HEK293T (cell line): ENCODE measurements at regions not wholly inside any gene's neighbourhood (a gene's known extent, or its start where the extent isn't known, plus 50 kb on each side); places are given as distances from the start of the nearest gene placed in this dataset.

Source experiments
- ARNT ChIP-seq: fragments of 450-650 bp; IDR thresholded peaks from 2 replicates; pipeline ENCODE4 v1.6.1; 2017; ENCODE audit warnings: mild to moderate bottlenecking
- ELF4 ChIP-seq: fragments of 450-650 bp; IDR thresholded peaks from 2 replicates; pipeline ENCODE4 v1.6.1; 2017; ENCODE audit warnings: antibody characterized with exemption
- FOXM1 ChIP-seq: fragments of 450-650 bp; IDR thresholded peaks from 2 replicates; pipeline ENCODE4 v1.6.1; 2017; ENCODE audit warnings: mild to moderate bottlenecking, borderline replicate concordance
- LEF1 ChIP-seq: fragments of 450-650 bp; IDR thresholded peaks from 2 replicates; pipeline ENCODE4 v1.6.1; 2017; ENCODE audit warnings: mild to moderate bottlenecking, borderline replicate concordance
- SP1 ChIP-seq: fragments of 450-650 bp; IDR thresholded peaks from 2 replicates; pipeline ENCODE4 v1.6.1; 2017
- SUZ12 ChIP-seq: fragments of 450-650 bp; IDR thresholded peaks from 2 replicates; pipeline ENCODE4 v1.6.1; 2016; ENCODE audit warnings: mild to moderate bottlenecking
- ZNF384 ChIP-seq: fragments of 450-650 bp; IDR thresholded peaks from 2 replicates; pipeline ENCODE4 v1.6.1; 2016
- TF ChIP-seq, protein P1 (sequence below): fragments of 450-650 bp; IDR thresholded peaks from 2 replicates; pipeline ENCODE4 v1.6.1; 2016

DNA sequence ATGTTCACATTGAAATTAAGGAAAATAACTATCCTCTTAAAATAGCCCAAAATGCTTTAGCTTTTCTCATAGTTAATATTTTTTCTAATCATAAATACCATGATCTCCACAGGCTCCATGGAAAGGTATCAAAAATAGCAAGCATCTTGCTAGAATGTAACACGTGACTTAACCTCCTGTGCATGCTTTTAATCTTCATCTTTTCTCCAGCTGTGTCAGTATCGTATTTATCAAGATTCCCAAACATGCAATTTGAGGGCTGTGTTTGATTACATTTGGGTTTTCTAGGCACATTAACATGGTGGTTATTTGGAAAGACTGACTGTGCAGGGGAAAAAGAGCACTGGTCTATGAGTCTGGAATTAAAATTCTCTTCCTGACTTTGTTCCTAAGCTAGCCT is 472.5 kb upstream of the MCTP2 start:
- TF ChIP-seq ARNT (no peak), ZNF384 (no peak), LEF1 (no peak), FOXM1 (no peak), SP1 (no peak), SUZ12 (no peak), ELF4 (no peak)
- TF ChIP-seq, protein P1, sequence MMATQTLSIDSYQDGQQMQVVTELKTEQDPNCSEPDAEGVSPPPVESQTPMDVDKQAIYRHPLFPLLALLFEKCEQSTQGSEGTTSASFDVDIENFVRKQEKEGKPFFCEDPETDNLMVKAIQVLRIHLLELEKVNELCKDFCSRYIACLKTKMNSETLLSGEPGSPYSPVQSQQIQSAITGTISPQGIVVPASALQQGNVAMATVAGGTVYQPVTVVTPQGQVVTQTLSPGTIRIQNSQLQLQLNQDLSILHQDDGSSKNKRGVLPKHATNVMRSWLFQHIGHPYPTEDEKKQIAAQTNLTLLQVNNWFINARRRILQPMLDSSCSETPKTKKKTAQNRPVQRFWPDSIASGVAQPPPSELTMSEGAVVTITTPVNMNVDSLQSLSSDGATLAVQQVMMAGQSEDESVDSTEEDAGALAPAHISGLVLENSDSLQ: no peak
